Smooth muscle cell (in vitro differentiated cells): ENCODE measurements at regions not wholly inside any gene's neighbourhood (a gene's known extent, or its start where the extent isn't known, plus 50 kb on each side); places are given as distances from the start of the nearest gene placed in this dataset.

Source experiments
- DNase-seq: peaks from one replicate; lab custom pipeline; 2025; ENCODE audit not compliant: unreplicated experiment; lab: John Stamatoyannopoulos, UW
- H2AFZ ChIP-seq: fragments of 200-600 bp; sonication (generic); 2 replicates; pipeline ENCODE4 v1.6.0; 2016; ENCODE audit warnings: antibody characterized with exemption, low read depth, mild to moderate bottlenecking
- H3F3A ChIP-seq: fragments of 200-600 bp; sonication (generic); 2 replicates; pipeline ENCODE4 v1.6.0; 2017; ENCODE audit warnings: antibody characterized with exemption, low read depth
- H3K27ac ChIP-seq: fragments of 200-600 bp; sonication (generic); 2 replicates; pipeline ENCODE4 v1.5.1; 2016; ENCODE audit warnings: low read depth, mild to moderate bottlenecking
- H3K27me3 ChIP-seq: fragments of 200-600 bp; sonication (generic); 2 replicates; pipeline ENCODE4 v1.6.1; 2016; ENCODE audit warnings: low read depth, mild to moderate bottlenecking
- H3K36me3 ChIP-seq: fragments of 200-600 bp; sonication (generic); 2 replicates; pipeline ENCODE4 v1.5.1; 2016; ENCODE audit warnings: low read depth
- H3K4me1 ChIP-seq: fragments of 200-600 bp; sonication (generic); 2 replicates; pipeline ENCODE4 v1.5.1; 2016; ENCODE audit warnings: low read depth
- H3K4me2 ChIP-seq: fragments of 200-600 bp; sonication (generic); 2 replicates; pipeline ENCODE4 v1.6.0; 2016; ENCODE audit warnings: mild to moderate bottlenecking
- H3K4me3 ChIP-seq: fragments of 200-600 bp; sonication (generic); 2 replicates; pipeline ENCODE4 v1.5.1; 2016; ENCODE audit warnings: mild to moderate bottlenecking
- H3K79me2 ChIP-seq: fragments of 200-600 bp; sonication (generic); 2 replicates; pipeline ENCODE4 v1.6.0; 2016; ENCODE audit warnings: low read depth, mild to moderate bottlenecking
- H3K9ac ChIP-seq: fragments of 200-600 bp; sonication (generic); 2 replicates; pipeline ENCODE4 v1.6.0; 2016; ENCODE audit warnings: low read depth
- H3K9me3 ChIP-seq: fragments of 200-600 bp; sonication (generic); replicated peaks from 2 replicates; pipeline ENCODE4 v1.5.1; 2016; ENCODE audit warnings: low read depth
- H4K20me1 ChIP-seq: fragments of 200-600 bp; sonication (generic); 2 replicates; pipeline ENCODE4 v1.6.0; 2016; ENCODE audit warnings: low read depth
- WGBS: methylation state at CpG from one replicate; pipeline ENCODE4 v1.1.7; 2016; ENCODE audit warnings: low lambda C conversion rate; 5-methylcytosine and 5-hydroxymethylcytosine counted together
- TF ChIP-seq, protein P1 (sequence below): fragments of 200-600 bp; sonication (generic); IDR thresholded peaks from 2 replicates; pipeline ENCODE4 v1.5.1; 2017; ENCODE audit warnings: borderline replicate concordance, mild to moderate bottlenecking, antibody characterized with exemption; ENCODE audit not compliant: insufficient read depth, poor library complexity, severe bottlenecking

DNA sequence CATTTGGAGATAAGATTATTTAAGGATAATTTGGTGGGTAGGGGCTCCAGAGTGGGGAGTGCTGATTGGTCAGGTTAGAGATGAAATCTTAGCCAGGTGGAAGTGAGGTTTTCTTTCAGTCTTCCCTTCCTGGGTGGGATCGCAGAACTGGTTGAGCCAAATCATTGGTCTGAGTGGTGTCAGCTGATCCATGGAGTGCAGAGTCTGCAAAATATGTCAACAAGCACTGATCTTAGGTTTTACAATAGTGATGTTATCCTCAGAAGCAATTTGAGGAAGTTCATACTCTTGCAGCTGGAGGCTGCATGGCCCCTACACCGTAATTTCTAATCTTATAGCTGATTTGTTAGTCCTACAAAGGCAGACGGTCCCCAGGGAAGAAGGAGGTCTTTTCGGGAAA is 1483.4 kb upstream of the ZEB2 start:
- H3K9ac ChIP-seq: no peak overlapping the region
- H3K36me3 ChIP-seq: no peaks in the 10 kb centered on the region
- H3K4me2 ChIP-seq: no peak overlapping the region
- no peak for DNase-seq
- H3K27ac ChIP-seq: no peak overlapping the region
- H3K4me3 ChIP-seq: no peak overlapping the region
- 92% methylated on average over 4 of the region's 4 CpGs for WGBS
- no peaks in the 10 kb centered on the region for H3K27me3 ChIP-seq
- no peak overlapping the region for H2AFZ ChIP-seq
- H4K20me1 ChIP-seq: no peaks in the 10 kb centered on the region
- TF ChIP-seq, protein P1, sequence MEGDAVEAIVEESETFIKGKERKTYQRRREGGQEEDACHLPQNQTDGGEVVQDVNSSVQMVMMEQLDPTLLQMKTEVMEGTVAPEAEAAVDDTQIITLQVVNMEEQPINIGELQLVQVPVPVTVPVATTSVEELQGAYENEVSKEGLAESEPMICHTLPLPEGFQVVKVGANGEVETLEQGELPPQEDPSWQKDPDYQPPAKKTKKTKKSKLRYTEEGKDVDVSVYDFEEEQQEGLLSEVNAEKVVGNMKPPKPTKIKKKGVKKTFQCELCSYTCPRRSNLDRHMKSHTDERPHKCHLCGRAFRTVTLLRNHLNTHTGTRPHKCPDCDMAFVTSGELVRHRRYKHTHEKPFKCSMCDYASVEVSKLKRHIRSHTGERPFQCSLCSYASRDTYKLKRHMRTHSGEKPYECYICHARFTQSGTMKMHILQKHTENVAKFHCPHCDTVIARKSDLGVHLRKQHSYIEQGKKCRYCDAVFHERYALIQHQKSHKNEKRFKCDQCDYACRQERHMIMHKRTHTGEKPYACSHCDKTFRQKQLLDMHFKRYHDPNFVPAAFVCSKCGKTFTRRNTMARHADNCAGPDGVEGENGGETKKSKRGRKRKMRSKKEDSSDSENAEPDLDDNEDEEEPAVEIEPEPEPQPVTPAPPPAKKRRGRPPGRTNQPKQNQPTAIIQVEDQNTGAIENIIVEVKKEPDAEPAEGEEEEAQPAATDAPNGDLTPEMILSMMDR: no peak
- H3K4me1 ChIP-seq: no peaks in the 10 kb centered on the region
- H3K9me3 ChIP-seq: no peaks in the 10 kb centered on the region
- no peaks in the 10 kb centered on the region for H3K79me2 ChIP-seq
- no peaks in the 10 kb centered on the region for H3F3A ChIP-seq

DNA sequence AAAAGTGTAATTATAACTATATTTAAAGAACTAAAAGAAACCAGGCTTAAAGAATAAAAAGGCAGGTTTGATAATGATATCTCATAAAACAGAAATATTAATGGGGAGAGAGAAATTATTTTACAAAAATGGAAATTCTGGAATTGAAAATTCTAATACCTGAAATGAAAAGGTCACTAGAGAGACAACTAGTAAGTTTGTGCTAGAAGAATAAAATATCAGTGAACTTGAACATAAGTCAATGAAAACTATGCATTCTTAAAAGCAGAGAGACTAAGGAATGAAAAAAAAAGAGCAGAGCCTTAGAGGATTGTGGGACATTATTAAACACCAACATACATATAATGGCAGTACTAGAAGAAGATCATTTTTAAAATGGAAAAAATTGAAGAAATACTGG is 1475.0 kb upstream of the ZEB2 start:
- TF ChIP-seq, protein P1: no peak
- Histone ChIP-seq H3K4me1 (no peaks in the 10 kb centered on the region), H3K27me3 (no peaks in the 10 kb centered on the region), H3K36me3 (no peaks in the 10 kb centered on the region), H3K79me2 (no peaks in the 10 kb centered on the region), H3K9me3 (peaks cover 13% of the 10 kb centered on the region), H3F3A (no peaks in the 10 kb centered on the region), H3K27ac (no peak overlapping the region), H3K4me2 (no peak overlapping the region), H3K9ac (no peak overlapping the region), H4K20me1 (no peaks in the 10 kb centered on the region), H2AFZ (no peak overlapping the region), H3K4me3 (no peak overlapping the region)
- no peak for DNase-seq

DNA sequence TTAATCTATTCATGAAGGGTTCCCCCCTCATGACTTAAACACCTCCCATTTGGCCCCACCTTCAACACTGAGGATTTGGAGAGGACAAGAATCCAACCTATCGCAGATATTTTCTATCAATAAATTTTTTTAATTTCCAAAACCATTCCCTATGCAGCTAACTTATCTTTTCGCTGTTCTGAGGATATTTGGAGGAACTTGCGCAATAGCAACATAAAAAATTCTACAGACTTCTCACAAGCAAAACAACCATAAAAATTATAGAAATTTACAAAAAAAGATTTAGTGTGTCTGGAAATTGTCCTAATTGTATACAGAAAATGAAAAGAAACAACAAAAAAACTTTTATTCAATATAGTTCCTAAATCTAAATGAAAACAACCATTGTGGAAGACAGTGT is 1472.7 kb upstream of the ZEB2 start:
- Histone ChIP-seq H3K36me3 (no peaks in the 10 kb centered on the region), H3K9ac (no peak overlapping the region), H3K4me1 (no peaks in the 10 kb centered on the region), H2AFZ (no peak overlapping the region), H3K4me3 (no peak overlapping the region), H3K79me2 (no peaks in the 10 kb centered on the region), H3K4me2 (no peak overlapping the region), H4K20me1 (no peaks in the 10 kb centered on the region), H3K27ac (no peak overlapping the region), H3K27me3 (no peaks in the 10 kb centered on the region), H3F3A (no peaks in the 10 kb centered on the region), H3K9me3 (peaks cover 13% of the 10 kb centered on the region)
- no peak for DNase-seq
- TF ChIP-seq, protein P1: no peak
- 95% methylated on average over 3 of the region's 3 CpGs for WGBS

DNA sequence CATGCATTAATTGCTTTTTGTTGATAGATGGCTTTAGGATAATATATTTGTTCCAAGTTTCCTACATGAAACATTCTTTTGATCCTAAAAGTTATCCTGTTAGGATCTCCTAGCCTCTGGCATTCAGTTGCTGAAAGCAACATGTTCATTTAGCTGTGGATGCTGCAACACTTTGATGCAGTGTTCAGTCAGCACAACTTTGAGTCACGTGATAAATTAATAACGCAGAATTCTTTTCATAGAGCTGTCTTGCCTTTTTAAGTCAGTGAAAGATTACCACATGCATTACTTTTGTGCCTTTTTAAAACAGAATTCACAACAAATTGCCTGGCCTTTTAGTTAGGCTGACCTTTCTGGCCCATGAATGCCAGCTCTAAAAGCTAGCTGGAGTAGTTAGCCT is 1467.9 kb upstream of the ZEB2 start:
- Histone ChIP-seq H3K4me3 (no peak overlapping the region), H2AFZ (peak overlapping the region; percentile 52), H3K9me3 (no peaks in the 10 kb centered on the region), H3K4me2 (no peak overlapping the region), H3K4me1 (no peaks in the 10 kb centered on the region), H3K27me3 (no peaks in the 10 kb centered on the region), H3K79me2 (no peaks in the 10 kb centered on the region), H4K20me1 (no peaks in the 10 kb centered on the region), H3K36me3 (no peaks in the 10 kb centered on the region), H3K27ac (no peak overlapping the region), H3K9ac (no peak overlapping the region), H3F3A (no peaks in the 10 kb centered on the region)
- 95% methylated on average over 2 of the region's 2 CpGs for WGBS
- DNase-seq: no peak
- TF ChIP-seq, protein P1: no peak
